GM21447 (cell line): ENCODE measurements at regions not wholly inside any gene's neighbourhood (a gene's known extent, or its start where the extent isn't known, plus 50 kb on each side); places are given as distances from the start of the nearest gene placed in this dataset.
A peak's percentile ranks its signal among the peaks of the same experiment; 100 is the strongest.
"Not testable (repeated sequence)": the region's sequence is repeated elsewhere in the genome, so short reads cannot be mapped to it uniquely, and the experiment has no call there.

Source experiments
- ATAC-seq: cut with Tn5 transposase; IDR thresholded peaks from one replicate; pipeline ENCODE4 v1.9.1; 2021; ENCODE audit not compliant: unreplicated experiment

- no peak for ATAC-seq
These were observed 171.5 kb upstream of the NAMPT start for GRCh38 chr7:106456329-106456728.

DNA sequence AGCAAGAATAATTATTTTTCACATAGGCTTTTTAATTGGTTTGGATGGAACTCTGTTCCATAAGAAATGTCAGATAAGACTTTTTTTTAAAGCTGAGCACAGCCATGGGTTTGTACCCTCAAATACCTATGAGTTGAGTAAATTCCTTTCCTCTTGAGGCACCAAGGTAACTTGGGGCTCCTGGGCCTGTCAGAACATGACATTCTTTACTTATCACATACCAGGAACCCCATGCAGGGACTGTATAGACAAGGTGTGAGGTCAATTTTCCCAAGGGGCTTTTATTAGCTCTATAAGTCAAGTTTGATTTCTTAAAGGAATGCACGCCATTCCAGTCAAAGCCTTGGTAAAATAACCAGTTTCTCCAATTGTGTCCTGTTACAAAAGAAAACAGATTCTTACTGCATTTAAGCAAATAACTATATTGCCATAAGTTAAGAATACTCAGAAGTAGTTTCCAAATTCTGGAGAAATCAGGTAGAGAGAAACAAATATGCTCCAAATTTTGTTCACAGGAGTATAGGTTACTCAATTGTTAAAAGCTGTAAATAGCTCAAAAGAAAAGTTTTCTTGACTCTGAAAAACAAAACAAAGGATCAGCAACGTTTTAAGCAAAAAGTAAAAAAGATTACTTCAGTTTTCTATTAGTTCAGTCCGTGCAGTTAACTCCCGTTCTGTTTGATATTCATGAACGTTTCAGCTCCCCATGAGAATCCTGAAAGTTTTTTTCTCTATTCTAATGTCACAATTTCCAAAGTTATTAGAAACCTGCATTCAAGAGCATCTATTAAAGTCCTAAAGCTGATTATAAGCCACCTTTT is 167.5 kb upstream of the NAMPT start:
- ATAC-seq: no peak

DNA sequence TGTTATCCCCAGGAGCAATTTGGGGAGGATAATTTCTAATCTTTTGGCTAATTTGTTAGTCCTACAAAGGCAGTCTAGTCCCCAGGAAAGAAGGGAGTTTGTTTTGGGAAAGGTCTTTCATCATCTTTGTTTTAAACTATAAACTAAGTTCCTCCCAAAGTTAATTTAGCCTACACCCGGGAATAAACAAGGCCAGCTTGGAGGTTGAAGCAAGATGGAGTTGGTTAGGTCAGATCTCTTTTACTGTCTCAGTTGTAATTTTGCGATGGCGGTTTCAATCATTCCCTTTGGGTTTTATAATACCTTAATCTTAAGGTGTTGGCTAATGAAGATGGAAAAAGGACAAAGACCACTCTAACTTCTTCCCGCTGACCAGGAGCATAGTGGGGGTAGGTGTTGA is 166.4 kb upstream of the NAMPT start:
- no peak for ATAC-seq

GRCh38 chr7:106450716-106451115 is 165.9 kb upstream of the NAMPT start:
- no peak for ATAC-seq

GRCh38 chr7:106448992-106449859 is 164.4 kb upstream of the NAMPT start:
- no peak for ATAC-seq

DNA sequence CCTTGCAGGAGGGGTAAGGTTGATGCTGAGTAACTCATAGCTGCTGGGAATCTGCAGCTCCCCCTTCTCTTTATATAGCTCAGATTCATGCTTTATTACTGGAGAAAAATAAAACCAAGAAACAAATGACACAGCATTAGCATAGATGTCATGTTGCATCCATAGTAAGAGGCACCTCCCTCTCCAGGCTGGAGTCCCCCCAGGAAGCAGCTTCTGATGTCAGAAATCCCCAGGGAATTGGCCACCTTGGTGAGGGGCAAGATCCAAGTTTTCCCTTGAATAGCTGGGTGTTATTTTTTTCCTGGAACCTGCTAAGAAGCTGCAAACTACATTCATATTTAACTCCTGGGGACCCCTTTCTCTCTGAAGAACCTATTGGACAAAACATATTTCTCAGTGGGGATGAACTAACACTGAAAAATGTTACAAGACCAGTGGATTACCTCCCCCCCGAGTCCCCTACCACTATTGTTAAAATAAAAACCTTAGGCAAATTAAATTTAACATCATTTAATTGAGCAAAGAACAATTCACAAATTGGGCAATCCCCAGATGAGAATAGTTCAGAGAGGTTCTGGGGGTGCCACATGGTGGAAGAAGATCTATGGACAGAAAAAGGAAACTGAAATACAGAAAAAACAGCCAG is 163.7 kb upstream of the NAMPT start:
- no peak for ATAC-seq

GRCh38 chr7:106447318-106447847 is 162.6 kb upstream of the NAMPT start:
- ATAC-seq: no peak

DNA sequence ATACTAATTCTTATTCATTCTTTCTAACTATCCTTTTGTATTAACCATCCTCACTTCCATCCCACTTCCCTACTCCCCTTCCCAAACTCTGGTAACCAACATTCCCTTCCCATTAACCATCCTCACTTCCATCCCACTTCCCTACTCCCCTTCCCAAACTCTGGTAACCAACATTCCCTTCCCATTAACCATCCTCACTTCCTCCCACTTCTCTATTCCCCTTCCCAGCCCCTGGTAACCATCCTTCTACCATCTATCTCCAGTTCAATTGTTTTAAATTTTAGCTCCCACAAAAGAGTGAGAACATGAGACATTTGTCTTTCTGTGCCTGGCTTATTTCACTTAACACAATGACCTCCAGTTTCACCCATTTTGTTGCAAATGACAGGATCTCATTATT is 160.6 kb upstream of the NAMPT start:
- not testable (repeated sequence) for ATAC-seq

GRCh38 chr7:106444068-106444655 is 159.4 kb upstream of the NAMPT start:
- no peak for ATAC-seq

- ATAC-seq: no peak
These were observed 158.4 kb upstream of the NAMPT start for GRCh38 chr7:106443156-106443555.

DNA sequence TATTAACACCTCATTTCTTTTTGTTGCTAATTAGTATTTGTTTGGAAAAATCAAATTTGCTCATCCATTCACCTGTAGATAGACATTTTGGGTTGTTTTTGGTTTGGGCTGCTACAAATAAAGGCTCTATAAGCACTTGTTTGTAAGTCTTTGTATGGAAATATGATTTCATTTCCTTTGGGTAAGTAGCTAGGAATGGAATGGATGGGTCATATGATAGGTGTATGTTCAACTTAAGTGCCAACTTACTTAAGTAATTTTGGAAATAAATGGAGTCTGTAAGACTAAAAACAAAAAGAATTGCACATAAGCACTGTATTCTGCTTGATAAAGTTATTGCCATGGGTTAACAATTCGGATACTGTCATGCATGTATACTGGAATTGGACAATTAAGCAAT is 157.7 kb upstream of the NAMPT start:
- no peak for ATAC-seq

GRCh38 chr7:106441343-106441742 is 156.6 kb upstream of the NAMPT start:
- ATAC-seq: not testable (repeated sequence)

DNA sequence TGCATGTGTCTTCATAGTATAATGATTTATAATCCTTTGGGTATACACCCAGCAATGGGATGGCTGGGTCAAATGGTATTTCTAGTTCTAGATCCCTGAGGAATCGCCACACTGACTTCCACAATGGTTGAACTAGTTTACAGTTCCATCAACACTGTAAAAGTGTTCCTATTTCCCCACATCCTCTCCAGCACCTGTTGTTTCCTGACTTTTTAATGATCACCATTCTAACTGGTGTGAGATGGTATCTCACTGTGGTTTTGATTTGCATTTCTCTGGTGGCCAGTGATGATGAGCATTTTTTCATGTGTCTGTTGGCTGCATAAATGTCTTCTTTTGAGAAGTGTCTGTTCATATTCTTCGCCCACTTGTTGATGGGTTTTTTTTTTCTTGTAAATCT is 152.2 kb upstream of the NAMPT start:
- ATAC-seq: not testable (repeated sequence)

DNA sequence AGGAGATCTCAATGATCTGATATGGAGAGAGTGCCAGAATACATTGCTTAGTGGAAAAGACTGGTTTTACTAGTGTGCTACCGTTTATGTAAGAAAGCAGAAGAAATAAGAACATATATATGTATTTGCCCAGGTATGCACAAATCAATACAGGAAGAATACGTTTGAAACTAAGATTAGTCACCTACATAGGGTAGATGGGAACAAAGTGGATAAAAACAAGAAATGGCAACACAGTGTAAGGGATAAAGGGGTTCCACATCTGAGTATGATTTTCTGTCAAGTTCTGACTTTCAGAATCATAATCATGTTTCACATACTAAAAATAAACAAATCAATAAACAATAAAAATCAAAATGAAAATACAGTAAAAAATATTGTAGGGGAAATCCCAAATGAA is 148.6 kb upstream of the NAMPT start:
- ATAC-seq: no peak

DNA sequence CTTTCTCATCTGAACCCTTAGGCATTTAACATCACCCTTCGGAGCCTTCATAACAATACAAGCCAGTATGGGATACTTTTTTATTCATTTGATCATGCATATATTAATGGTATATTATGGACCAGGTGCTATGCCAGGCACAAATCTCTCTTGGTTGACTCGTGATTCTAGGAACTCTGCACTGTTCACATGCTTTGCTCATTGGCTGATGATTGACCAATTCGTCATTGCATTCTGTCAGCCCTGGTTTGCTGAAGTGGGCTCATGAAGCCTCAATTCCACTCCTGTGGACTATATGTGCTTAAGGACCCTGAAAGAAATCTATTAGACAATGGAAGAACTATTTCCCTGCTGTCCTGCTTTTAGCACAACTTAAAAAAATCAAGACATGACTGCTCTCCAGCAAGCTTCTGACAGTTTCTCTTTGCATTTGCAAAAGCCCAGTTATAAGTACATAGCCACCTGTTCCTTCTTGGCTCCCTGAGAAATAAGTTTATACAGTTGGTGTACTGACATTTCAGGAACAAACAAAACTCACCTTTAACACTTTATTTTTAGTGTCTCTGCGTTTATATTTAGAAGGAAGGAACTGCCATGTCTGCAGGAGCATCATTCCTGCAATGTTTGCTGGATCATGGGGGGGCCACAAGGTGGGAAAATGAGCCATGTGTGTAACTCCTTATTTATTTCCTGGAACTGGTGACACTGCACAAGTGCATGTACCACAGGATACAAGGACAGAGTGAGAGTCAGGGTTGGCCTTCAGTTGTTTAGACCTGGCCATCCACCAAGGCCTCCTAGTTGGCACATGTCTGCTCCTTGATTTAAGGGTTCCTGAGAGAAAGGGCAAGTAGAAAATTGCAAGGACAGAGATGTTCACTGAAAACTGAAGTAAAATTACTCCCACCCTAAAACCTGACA is 146.0 kb upstream of the NAMPT start:
- ATAC-seq: no peak

GRCh38 chr7:106430103-106430502 is 145.3 kb upstream of the NAMPT start:
- ATAC-seq: no peak

- ATAC-seq: no peak
These were observed 142.0 kb upstream of the NAMPT start for GRCh38 chr7:106426803-106427202.

- peak; percentile 90 for ATAC-seq
These were observed 140.4 kb upstream of the NAMPT start for GRCh38 chr7:106425017-106425719.

DNA sequence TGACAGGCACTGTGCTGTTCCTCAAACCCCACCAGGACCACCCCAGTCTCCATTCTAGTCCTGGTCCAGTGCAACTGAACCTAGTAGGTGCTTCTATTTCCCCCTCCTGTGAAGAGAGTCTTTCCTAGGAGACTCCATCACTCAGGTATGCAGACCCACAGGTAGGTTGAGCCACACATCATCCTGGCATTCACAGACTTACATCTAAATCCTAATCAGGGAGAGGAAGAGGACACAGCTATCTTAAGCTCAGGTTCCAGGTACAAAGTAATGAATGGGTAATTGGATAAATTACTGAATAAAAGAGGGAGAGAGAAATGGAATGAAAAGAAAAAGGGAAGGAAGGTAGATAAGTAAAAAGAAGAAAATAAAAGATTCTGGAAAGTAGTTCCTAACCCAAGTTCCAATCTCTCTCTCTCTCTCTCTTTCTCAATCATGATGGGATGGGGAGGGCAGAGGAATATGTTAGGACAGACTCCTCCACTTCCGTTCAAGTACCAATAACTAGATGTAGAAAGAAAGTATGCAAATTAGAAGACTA is 139.8 kb upstream of the NAMPT start:
- no peak for ATAC-seq
